IPS-NIHi7 (cell line): ENCODE measurements at regions not wholly inside any gene's neighbourhood (a gene's known extent, or its start where the extent isn't known, plus 50 kb on each side); places are given as distances from the start of the nearest gene placed in this dataset.

Source experiments
- DNase-seq: peaks from one replicate; pipeline ENCODE4 v3.0.0; 2012; ENCODE audit warnings: mixed read lengths; ENCODE audit errors: extremely low spot score

GRCh38 chr6:153251326-153251725 is 120.2 kb upstream of the RGS17 start:
- no peak for DNase-seq

- no peak for DNase-seq
Measured at GRCh38 chr6:153237670-153238069, 106.6 kb upstream of the RGS17 start.

- DNase-seq: peak; percentile 66
Measured at GRCh38 chr6:153231048-153231646, 100.1 kb upstream of the RGS17 start.

GRCh38 chr6:153218184-153218792 is 87.2 kb upstream of the RGS17 start:
- DNase-seq: no peak

GRCh38 chr6:153216789-153217188 is 85.7 kb upstream of the RGS17 start:
- DNase-seq: no peak

GRCh38 chr6:153215242-153215641 is 84.2 kb upstream of the RGS17 start:
- DNase-seq: no peak

- DNase-seq: no peak
Measured at GRCh38 chr6:153214436-153214835, 83.4 kb upstream of the RGS17 start.

GRCh38 chr6:153210083-153210482 is 79.0 kb upstream of the RGS17 start:
- DNase-seq: no peak

- DNase-seq: no peak
Measured at GRCh38 chr6:153208706-153209105, 77.6 kb upstream of the RGS17 start.

GRCh38 chr6:153207617-153208016 is 76.5 kb upstream of the RGS17 start:
- no peak for DNase-seq

- no peak for DNase-seq
Measured at GRCh38 chr6:153207006-153207405, 75.9 kb upstream of the RGS17 start.

GRCh38 chr6:153192943-153193885 is 62.1 kb upstream of the RGS17 start:
- DNase-seq: no peak

- no peak for DNase-seq
Measured at GRCh38 chr6:153183925-153184324, 52.8 kb upstream of the RGS17 start.
